ENCODE measurements at regions not wholly inside any gene's neighbourhood (a gene's known extent, or its start where the extent isn't known, plus 50 kb on each side); places are given as distances from the start of the nearest gene placed in this dataset.

DNA sequence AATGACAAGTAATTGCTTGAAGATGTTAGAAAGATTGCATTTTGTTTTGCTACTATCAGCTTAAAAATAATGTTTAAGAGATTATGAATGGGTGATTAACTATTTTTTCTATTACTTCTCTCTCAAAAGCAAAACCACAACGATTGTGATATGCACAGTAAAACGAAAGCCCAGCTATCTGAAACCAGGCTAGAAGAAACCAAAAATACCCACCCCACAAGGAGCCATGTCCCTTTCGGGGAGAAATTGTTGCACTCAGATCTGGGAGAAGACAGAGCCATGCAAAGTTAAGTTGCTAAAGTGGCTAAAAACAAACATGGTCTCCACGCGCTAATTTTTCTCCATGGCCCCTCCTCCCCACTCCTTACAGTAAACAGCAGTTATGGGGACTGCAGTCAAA is 173.6 kb downstream of the RPS24 start:
- intact Hi-C loops (cut with DNase I), result no loop called here
- DNase-seq (no peak), ATAC-seq (no peak)
- WGBS (ENCODE audit: insufficient coverage, low coverage, low lambda C conversion rate, missing lambda C conversion rate), result 60% methylated on average over 5 of the region's 5 CpGs
- no peak for TF ChIP-seq POLR2A (IDR thresholded peaks at IDR 0.05)
- TF ChIP-seq, protein P1, sequence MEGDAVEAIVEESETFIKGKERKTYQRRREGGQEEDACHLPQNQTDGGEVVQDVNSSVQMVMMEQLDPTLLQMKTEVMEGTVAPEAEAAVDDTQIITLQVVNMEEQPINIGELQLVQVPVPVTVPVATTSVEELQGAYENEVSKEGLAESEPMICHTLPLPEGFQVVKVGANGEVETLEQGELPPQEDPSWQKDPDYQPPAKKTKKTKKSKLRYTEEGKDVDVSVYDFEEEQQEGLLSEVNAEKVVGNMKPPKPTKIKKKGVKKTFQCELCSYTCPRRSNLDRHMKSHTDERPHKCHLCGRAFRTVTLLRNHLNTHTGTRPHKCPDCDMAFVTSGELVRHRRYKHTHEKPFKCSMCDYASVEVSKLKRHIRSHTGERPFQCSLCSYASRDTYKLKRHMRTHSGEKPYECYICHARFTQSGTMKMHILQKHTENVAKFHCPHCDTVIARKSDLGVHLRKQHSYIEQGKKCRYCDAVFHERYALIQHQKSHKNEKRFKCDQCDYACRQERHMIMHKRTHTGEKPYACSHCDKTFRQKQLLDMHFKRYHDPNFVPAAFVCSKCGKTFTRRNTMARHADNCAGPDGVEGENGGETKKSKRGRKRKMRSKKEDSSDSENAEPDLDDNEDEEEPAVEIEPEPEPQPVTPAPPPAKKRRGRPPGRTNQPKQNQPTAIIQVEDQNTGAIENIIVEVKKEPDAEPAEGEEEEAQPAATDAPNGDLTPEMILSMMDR (IDR thresholded peaks at IDR 0.05), result no peak
- H3K4me1 ChIP-seq, result no peaks in the 10 kb centered on the region
- H3K4me3 ChIP-seq, result no peak overlapping the region
- no peak overlapping the region for H3K27ac ChIP-seq
- H3K9me3 ChIP-seq, result no peaks in the 10 kb centered on the region
- no peaks in the 10 kb centered on the region for H3K36me3 ChIP-seq
- H3K27me3 ChIP-seq, result no peaks in the 10 kb centered on the region

DNA sequence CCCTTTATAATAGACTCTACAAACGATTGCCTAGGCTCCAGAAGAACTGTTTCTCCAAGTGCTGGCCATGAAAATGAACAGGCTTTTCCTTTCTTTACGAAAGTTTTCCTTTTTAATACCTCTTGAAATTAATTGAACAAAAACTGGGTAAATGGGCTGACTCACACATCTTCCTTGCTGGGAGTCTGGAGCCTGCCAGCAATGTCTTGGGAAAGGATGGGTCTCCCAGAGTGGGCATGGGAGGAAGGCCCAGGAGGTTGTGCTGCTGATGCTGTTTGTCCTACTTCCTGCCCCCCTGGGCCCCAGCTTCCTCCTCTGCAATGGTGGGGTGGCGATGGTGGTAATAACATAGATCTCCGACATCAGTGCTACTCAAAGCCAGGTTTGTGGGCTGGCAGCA is 174.1 kb downstream of the RPS24 start:
- WGBS (ENCODE audit: insufficient coverage, low coverage, low lambda C conversion rate, missing lambda C conversion rate), result 53% methylated on average over 2 of the region's 4 CpGs
- H3K36me3 ChIP-seq, result no peaks in the 10 kb centered on the region
- ATAC-seq (no peak), DNase-seq (no peak)
- no peak overlapping the region for H3K27ac ChIP-seq
- no peak overlapping the region for H3K4me3 ChIP-seq
- H3K9me3 ChIP-seq, result no peaks in the 10 kb centered on the region
- TF ChIP-seq, protein P1 (IDR thresholded peaks at IDR 0.05), result no peak
- TF ChIP-seq POLR2A (IDR thresholded peaks at IDR 0.05), result no peak
- intact Hi-C loops (cut with DNase I), result no loop called here
- no peaks in the 10 kb centered on the region for H3K4me1 ChIP-seq
- no peaks in the 10 kb centered on the region for H3K27me3 ChIP-seq

DNA sequence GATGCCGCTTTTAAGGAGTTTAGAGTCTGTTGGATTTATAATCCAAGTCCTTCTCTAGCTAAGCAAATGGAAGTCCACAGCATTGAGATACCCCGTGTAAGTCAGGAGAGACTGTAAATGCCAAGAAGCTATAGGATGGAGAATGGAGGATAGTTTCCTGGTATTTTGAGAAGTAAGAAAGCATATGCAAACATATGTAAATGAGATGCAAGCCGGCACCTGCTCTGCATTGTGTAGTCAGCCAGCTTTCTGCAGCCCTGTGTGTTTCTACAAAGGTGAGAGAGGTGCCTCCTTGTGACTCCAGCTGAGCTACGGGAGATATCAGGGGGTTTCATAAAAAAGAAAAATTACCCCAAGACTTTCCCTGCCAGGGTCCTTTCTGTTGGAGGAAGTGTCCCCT is 176.3 kb downstream of the RPS24 start:
- H3K4me3 ChIP-seq, result no peak overlapping the region
- H3K27ac ChIP-seq, result no peak overlapping the region
- intact Hi-C loops (cut with DNase I), result no loop called here
- WGBS (ENCODE audit: insufficient coverage, low coverage, low lambda C conversion rate, missing lambda C conversion rate), result 65% methylated on average over 2 of the region's 4 CpGs
- no peaks in the 10 kb centered on the region for H3K9me3 ChIP-seq
- no peak for TF ChIP-seq POLR2A (IDR thresholded peaks at IDR 0.05)
- TF ChIP-seq, protein P1 (IDR thresholded peaks at IDR 0.05), result no peak
- no peaks in the 10 kb centered on the region for H3K4me1 ChIP-seq
- ATAC-seq, result no peak
- DNase-seq, result no peak
- H3K27me3 ChIP-seq, result no peaks in the 10 kb centered on the region
- H3K36me3 ChIP-seq, result no peaks in the 10 kb centered on the region

DNA sequence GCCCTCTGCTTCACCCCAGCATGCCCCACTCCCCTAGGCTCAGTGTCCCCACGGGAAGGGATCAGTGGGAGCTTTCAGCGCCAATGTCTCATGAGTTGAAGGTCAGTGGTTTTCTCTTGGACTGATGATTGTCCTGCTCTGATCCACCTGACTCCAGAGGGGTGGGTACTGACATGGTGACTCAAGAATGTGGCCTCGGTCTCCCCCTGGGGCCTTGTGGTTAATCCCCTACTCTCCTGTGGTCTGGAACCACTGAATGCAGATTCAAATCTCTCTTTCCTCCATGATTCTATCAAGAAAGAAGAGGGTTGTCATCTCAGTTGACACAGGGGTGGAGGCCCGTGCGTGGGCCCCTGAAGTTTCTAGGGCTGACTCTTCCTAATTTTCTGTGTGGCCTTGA is 176.9 kb downstream of the RPS24 start:
- 33% methylated on average over 1 of the region's 5 CpGs for WGBS (ENCODE audit: insufficient coverage, low coverage, low lambda C conversion rate, missing lambda C conversion rate)
- TF ChIP-seq, protein P1 (IDR thresholded peaks at IDR 0.05), result no peak
- TF ChIP-seq POLR2A (IDR thresholded peaks at IDR 0.05), result no peak
- intact Hi-C loops (cut with DNase I), result no loop called here

DNA sequence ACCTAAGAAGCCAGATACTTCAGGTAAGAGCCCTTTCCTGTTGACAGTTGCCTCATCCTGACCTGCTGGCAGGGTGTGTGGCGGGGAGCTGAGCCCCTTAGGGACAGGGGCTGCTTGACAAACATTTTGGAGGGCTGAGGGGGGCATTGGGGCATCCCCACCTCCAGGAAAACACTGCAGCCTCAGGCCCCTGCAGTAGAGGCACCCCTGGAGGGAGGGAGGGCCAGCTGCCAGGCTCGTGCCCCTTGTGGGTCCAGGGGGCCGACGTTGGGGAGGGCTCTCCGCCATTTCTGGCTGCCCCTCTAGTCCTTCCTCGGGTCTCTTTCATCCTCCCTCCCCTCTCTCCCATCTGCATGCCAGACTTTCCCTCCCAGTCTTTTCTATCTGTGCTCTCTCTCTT is 177.3 kb downstream of the RPS24 start:
- TF ChIP-seq, protein P1 (IDR thresholded peaks at IDR 0.05), result no peak
- TF ChIP-seq POLR2A (IDR thresholded peaks at IDR 0.05), result no peak
- no peak for ATAC-seq
- intact Hi-C loops (cut with DNase I), result no loop called here

More for the DNA sequence above, 176.9 kb downstream of the RPS24 start:
- Histone ChIP-seq H3K4me1 (no peaks in the 10 kb centered on the region), H3K9me3 (no peaks in the 10 kb centered on the region), H3K36me3 (no peaks in the 10 kb centered on the region), H3K27ac (no peak overlapping the region), H3K27me3 (no peaks in the 10 kb centered on the region), H3K4me3 (no peak overlapping the region)
- DNase-seq (no peak), ATAC-seq (no peak)

More for the DNA sequence above, 177.3 kb downstream of the RPS24 start:
- Histone ChIP-seq H3K27ac (no peak overlapping the region), H3K4me1 (no peaks in the 10 kb centered on the region), H3K27me3 (no peaks in the 10 kb centered on the region), H3K4me3 (no peak overlapping the region), H3K9me3 (no peaks in the 10 kb centered on the region), H3K36me3 (no peaks in the 10 kb centered on the region)
- no peak for DNase-seq
- WGBS (ENCODE audit: insufficient coverage, low coverage, low lambda C conversion rate, missing lambda C conversion rate), result no CpG with 5 or more reads among the region's 6 CpGs

Measured in right lobe of liver (tissue), 6 donors.